ENCODE measurements at regions not wholly inside any gene's neighbourhood (a gene's known extent, or its start where the extent isn't known, plus 50 kb on each side); places are given as distances from the start of the nearest gene placed in this dataset.
A peak's percentile ranks its signal among the peaks of the same experiment; 100 is the strongest.

DNA sequence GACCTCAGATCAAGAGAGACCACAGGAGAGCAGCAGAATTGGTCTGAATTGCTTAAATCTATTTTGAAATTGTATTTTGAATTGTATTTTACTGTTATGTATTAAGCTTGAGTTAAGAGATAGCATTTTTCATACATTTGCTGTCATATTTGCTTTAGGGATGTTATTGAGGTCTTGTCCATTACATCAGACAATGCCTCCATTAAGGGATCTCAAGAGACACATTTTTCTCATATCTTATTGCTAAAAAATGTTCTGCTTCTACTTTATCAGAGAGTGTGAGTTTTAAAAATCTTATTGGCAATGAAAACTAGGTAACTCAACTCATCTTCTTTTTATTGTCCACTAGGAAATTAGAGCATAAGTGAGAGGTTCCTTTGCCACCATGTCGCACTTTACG is 66.8 kb upstream of the CTAGE1 start:
- no peak overlapping the region for H3K27ac ChIP-seq (ENCODE audit: low read length, poor library complexity, severe bottlenecking)
- H3K36me3 ChIP-seq (ENCODE audit: control insufficient read depth in 1 of 2, insufficient read depth in 2 of 2, low read depth in 1 of 2, low read length in 2 of 2): no peaks in the 10 kb centered on the region
- no peak overlapping the region for H2BK15ac ChIP-seq (ENCODE audit: low read depth, poor library complexity, severe bottlenecking)
- H3K4ac ChIP-seq (ENCODE audit: low read depth in 1 of 2, low read length in 2 of 2): no peak overlapping the region
- no peak for DNase-seq
- no peak overlapping the region for H2BK12ac ChIP-seq (ENCODE audit: low read length in 2 of 2)
- H2BK120ac ChIP-seq (ENCODE audit: low read depth, low read length): no peak overlapping the region
- H3K14ac ChIP-seq (ENCODE audit: low read length in 2 of 2): no peak overlapping the region
- H3K4me3 ChIP-seq (ENCODE audit: insufficient read depth in 1 of 2, low read depth in 1 of 2, low read length in 2 of 2): no peak overlapping the region
- H2AK5ac ChIP-seq (ENCODE audit: low read length, severe bottlenecking): no peak overlapping the region
- no peak overlapping the region for H4K91ac ChIP-seq (ENCODE audit: low read length)
- no peak overlapping the region for H2BK5ac ChIP-seq (ENCODE audit: low read depth, low read length, poor library complexity, severe bottlenecking)
- no peaks in the 10 kb centered on the region for H3K27me3 ChIP-seq (ENCODE audit: control insufficient read depth in 1 of 2, insufficient read depth in 1 of 2, low read length in 2 of 2)
- no peaks in the 10 kb centered on the region for H3K79me1 ChIP-seq (replicated peaks; ENCODE audit: low read length, poor library complexity, severe bottlenecking)
- no peak overlapping the region for H3K18ac ChIP-seq (ENCODE audit: low read depth in 1 of 2, low read length in 2 of 2)
- H3K23ac ChIP-seq (ENCODE audit: low read length in 2 of 2): no peak overlapping the region
- H2AFZ ChIP-seq (ENCODE audit: low read depth, low read length): no peak overlapping the region
- no CpG with 5 or more reads among the region's 2 CpGs for WGBS
- no peak overlapping the region for H3K4me2 ChIP-seq (ENCODE audit: low read length, poor library complexity, severe bottlenecking)
- no peak overlapping the region for H3K9ac ChIP-seq (ENCODE audit: low read length)
- no peaks in the 10 kb centered on the region for H3K4me1 ChIP-seq (ENCODE audit: control insufficient read depth, insufficient read depth, low read depth, low read length)
- no peak overlapping the region for H4K8ac ChIP-seq (ENCODE audit: low read length)
- H3K9me3 ChIP-seq (ENCODE audit: control insufficient read depth, low read length): no peaks in the 10 kb centered on the region

DNA sequence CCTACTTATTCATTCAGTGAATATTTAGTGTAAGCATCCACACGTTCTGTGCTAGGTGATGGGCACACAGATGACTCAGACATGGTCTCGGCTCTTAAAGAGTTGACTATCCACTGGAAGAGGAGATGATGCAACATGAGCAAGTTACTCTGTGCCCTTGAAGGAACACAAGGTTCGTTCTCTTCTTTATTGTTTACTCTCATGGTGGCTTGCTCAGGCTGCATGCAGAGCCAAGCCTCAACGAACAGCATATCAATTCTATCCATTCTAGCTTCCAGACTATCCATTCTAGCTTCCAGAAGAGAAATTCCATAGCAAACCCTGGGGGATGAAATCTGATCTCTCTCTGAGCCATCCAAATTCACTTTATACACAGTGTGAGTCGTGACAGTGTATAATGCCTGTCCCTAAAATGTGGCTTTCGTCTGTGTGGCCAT is 68.1 kb upstream of the CTAGE1 start:
- no peak overlapping the region for H2BK120ac ChIP-seq (ENCODE audit: low read depth, low read length)
- H3K14ac ChIP-seq (ENCODE audit: low read length in 2 of 2): no peak overlapping the region
- no peaks in the 10 kb centered on the region for H3K27me3 ChIP-seq (ENCODE audit: control insufficient read depth in 1 of 2, insufficient read depth in 1 of 2, low read length in 2 of 2)
- no peak overlapping the region for H3K4me3 ChIP-seq (ENCODE audit: insufficient read depth in 1 of 2, low read depth in 1 of 2, low read length in 2 of 2)
- no peak overlapping the region for H3K9ac ChIP-seq (ENCODE audit: low read length)
- H3K18ac ChIP-seq (ENCODE audit: low read depth in 1 of 2, low read length in 2 of 2): peak overlapping the region; percentile 4 to 67
- no peaks in the 10 kb centered on the region for H3K36me3 ChIP-seq (ENCODE audit: control insufficient read depth in 1 of 2, insufficient read depth in 2 of 2, low read depth in 1 of 2, low read length in 2 of 2)
- no peak overlapping the region for H3K4ac ChIP-seq (ENCODE audit: low read depth in 1 of 2, low read length in 2 of 2)
- H3K79me1 ChIP-seq (replicated peaks; ENCODE audit: low read length, poor library complexity, severe bottlenecking): no peaks in the 10 kb centered on the region
- no peak overlapping the region for H4K8ac ChIP-seq (ENCODE audit: low read length)
- H3K23ac ChIP-seq (ENCODE audit: low read length in 2 of 2): no peak overlapping the region
- no peak overlapping the region for H2BK12ac ChIP-seq (ENCODE audit: low read length in 2 of 2)
- H3K9me3 ChIP-seq (ENCODE audit: control insufficient read depth, low read length): no peaks in the 10 kb centered on the region
- no peak overlapping the region for H4K91ac ChIP-seq (ENCODE audit: low read length)
- no peak overlapping the region for H3K27ac ChIP-seq (ENCODE audit: low read length, poor library complexity, severe bottlenecking)
- H2AK5ac ChIP-seq (ENCODE audit: low read length, severe bottlenecking): no peak overlapping the region
- WGBS: 61% methylated on average over 6 of the region's 6 CpGs
- H2BK5ac ChIP-seq (ENCODE audit: low read depth, low read length, poor library complexity, severe bottlenecking): no peak overlapping the region
- H2AFZ ChIP-seq (ENCODE audit: low read depth, low read length): no peak overlapping the region
- no peak overlapping the region for H3K4me2 ChIP-seq (ENCODE audit: low read length, poor library complexity, severe bottlenecking)
- H2BK15ac ChIP-seq (ENCODE audit: low read depth, poor library complexity, severe bottlenecking): no peak overlapping the region
- H3K4me1 ChIP-seq (ENCODE audit: control insufficient read depth, insufficient read depth, low read depth, low read length): no peaks in the 10 kb centered on the region
- DNase-seq: peak; percentile 51

DNA sequence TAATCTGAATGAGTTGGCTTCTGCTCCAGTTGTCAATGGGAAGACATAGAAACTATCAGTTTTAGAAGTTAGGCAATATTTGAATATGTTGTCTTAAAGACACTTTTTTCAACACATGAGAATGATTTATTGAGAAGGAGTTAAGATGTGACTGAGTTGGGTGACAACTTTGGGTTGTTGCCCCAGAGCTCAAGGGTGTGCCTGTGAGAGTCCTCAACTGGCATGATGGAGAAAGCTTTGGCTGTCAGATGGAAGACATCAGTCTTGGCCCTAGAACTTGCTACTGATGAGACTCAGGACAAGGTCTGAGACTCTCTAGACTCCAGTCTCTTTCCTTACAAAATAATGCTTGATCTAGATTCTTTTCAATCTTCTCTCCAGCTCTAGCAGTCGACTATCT is 69.0 kb upstream of the CTAGE1 start:
- no peaks in the 10 kb centered on the region for H3K9me3 ChIP-seq (ENCODE audit: control insufficient read depth, low read length)
- no peaks in the 10 kb centered on the region for H3K4me1 ChIP-seq (ENCODE audit: control insufficient read depth, insufficient read depth, low read depth, low read length)
- H3K4me3 ChIP-seq (ENCODE audit: insufficient read depth in 1 of 2, low read depth in 1 of 2, low read length in 2 of 2): no peak overlapping the region
- no peak overlapping the region for H4K91ac ChIP-seq (ENCODE audit: low read length)
- H3K4ac ChIP-seq (ENCODE audit: low read depth in 1 of 2, low read length in 2 of 2): peak overlapping the region in 1 of 2 experiments; percentile 49
- H3K14ac ChIP-seq (ENCODE audit: low read length in 2 of 2): no peak overlapping the region
- no peak overlapping the region for H2AFZ ChIP-seq (ENCODE audit: low read depth, low read length)
- peak; percentile 52 for DNase-seq
- no peaks in the 10 kb centered on the region for H3K36me3 ChIP-seq (ENCODE audit: control insufficient read depth in 1 of 2, insufficient read depth in 2 of 2, low read depth in 1 of 2, low read length in 2 of 2)
- no peak overlapping the region for H2BK15ac ChIP-seq (ENCODE audit: low read depth, poor library complexity, severe bottlenecking)
- no peak overlapping the region for H2BK120ac ChIP-seq (ENCODE audit: low read depth, low read length)
- H2AK5ac ChIP-seq (ENCODE audit: low read length, severe bottlenecking): no peak overlapping the region
- H2BK5ac ChIP-seq (ENCODE audit: low read depth, low read length, poor library complexity, severe bottlenecking): no peak overlapping the region
- no peaks in the 10 kb centered on the region for H3K79me1 ChIP-seq (replicated peaks; ENCODE audit: low read length, poor library complexity, severe bottlenecking)
- peak overlapping the region; percentile 71 to 81 for H2BK12ac ChIP-seq (ENCODE audit: low read length in 2 of 2)
- H3K27me3 ChIP-seq (ENCODE audit: control insufficient read depth in 1 of 2, insufficient read depth in 1 of 2, low read length in 2 of 2): no peaks in the 10 kb centered on the region
- no peak overlapping the region for H4K8ac ChIP-seq (ENCODE audit: low read length)
- no peak overlapping the region for H3K23ac ChIP-seq (ENCODE audit: low read length in 2 of 2)
- no peak overlapping the region for H3K9ac ChIP-seq (ENCODE audit: low read length)
- H3K27ac ChIP-seq (ENCODE audit: low read length, poor library complexity, severe bottlenecking): no peak overlapping the region
- no CpG with 5 or more reads among the region's 1 CpG for WGBS
- no peak overlapping the region for H3K4me2 ChIP-seq (ENCODE audit: low read length, poor library complexity, severe bottlenecking)
- peak overlapping the region; percentile 64 to 66 for H3K18ac ChIP-seq (ENCODE audit: low read depth in 1 of 2, low read length in 2 of 2)

DNA sequence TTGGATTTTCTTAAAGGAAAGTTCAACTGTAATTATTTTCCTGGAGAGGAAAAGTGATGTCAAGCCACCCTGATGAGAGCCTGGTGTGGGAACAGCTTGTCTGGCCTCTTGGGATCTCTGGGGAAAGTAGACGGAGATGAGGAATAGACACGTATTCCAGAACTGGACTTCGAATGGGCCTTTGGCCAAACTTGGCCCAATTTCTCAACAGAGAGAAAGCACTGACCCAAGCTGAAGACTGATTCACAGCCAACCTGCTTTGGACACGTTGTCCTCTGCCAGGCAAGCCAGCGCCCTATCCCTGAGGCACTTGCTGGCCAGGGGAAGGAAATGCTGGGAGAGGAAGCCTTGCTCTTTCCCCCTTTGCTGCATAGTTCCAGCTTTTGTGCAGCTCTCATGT is 70.8 kb upstream of the CTAGE1 start:
- Histone ChIP-seq H4K91ac (ENCODE audit: low read length) (no peak overlapping the region), H2BK15ac (ENCODE audit: low read depth, poor library complexity, severe bottlenecking) (no peak overlapping the region), H2BK12ac (ENCODE audit: low read length in 2 of 2) (peak overlapping the region in 1 of 2 experiments; percentile 94), H2BK5ac (ENCODE audit: low read depth, low read length, poor library complexity, severe bottlenecking) (no peak overlapping the region), H3K18ac (ENCODE audit: low read depth in 1 of 2, low read length in 2 of 2) (peak overlapping the region in 1 of 2 experiments; percentile 54), H2AFZ (ENCODE audit: low read depth, low read length) (no peak overlapping the region), H4K8ac (ENCODE audit: low read length) (no peak overlapping the region), H3K36me3 (ENCODE audit: control insufficient read depth in 1 of 2, insufficient read depth in 2 of 2, low read depth in 1 of 2, low read length in 2 of 2) (no peaks in the 10 kb centered on the region), H3K79me1 (replicated peaks; ENCODE audit: low read length, poor library complexity, severe bottlenecking) (no peaks in the 10 kb centered on the region), H3K4me1 (ENCODE audit: control insufficient read depth, insufficient read depth, low read depth, low read length) (no peaks in the 10 kb centered on the region), H3K27ac (ENCODE audit: low read length, poor library complexity, severe bottlenecking) (no peak overlapping the region), H3K4me2 (ENCODE audit: low read length, poor library complexity, severe bottlenecking) (no peak overlapping the region), H3K14ac (ENCODE audit: low read length in 2 of 2) (peak overlapping the region in 1 of 2 experiments; percentile 4), H3K27me3 (ENCODE audit: control insufficient read depth in 1 of 2, insufficient read depth in 1 of 2, low read length in 2 of 2) (no peaks in the 10 kb centered on the region), H3K9ac (ENCODE audit: low read length) (no peak overlapping the region), H3K23ac (ENCODE audit: low read length in 2 of 2) (peak overlapping the region in 1 of 2 experiments; percentile 83), H3K9me3 (ENCODE audit: control insufficient read depth, low read length) (no peaks in the 10 kb centered on the region), H2AK5ac (ENCODE audit: low read length, severe bottlenecking) (no peak overlapping the region), H2BK120ac (ENCODE audit: low read depth, low read length) (no peak overlapping the region), H3K4me3 (ENCODE audit: insufficient read depth in 1 of 2, low read depth in 1 of 2, low read length in 2 of 2) (no peak overlapping the region), H3K4ac (ENCODE audit: low read depth in 1 of 2, low read length in 2 of 2) (no peak overlapping the region)
- WGBS: 86% methylated on average over 5 of the region's 5 CpGs
- DNase-seq: no peak

All from mesenchymal stem cell (in vitro differentiated cells and primary cell).